Stimulated activated CD4-positive, alpha-beta T cell treated with anti-CD3 and anti-CD28 coated beads, Interleukin-4, amount 100 ng/mL, for 24 hours (primary cell): ENCODE measurements at regions not wholly inside any gene's neighbourhood (a gene's known extent, or its start where the extent isn't known, plus 50 kb on each side); places are given as distances from the start of the nearest gene placed in this dataset.
"Not testable (repeated sequence)": the region's sequence is repeated elsewhere in the genome, so short reads cannot be mapped to it uniquely, and the experiment has no call there.

Experiments
- DNase-seq: peaks from one replicate; pipeline ENCODE4 v3.0.0-alpha.2; 2020

GRCh38 chr14:104230946-104231345, 92.6 kb downstream of the KIF26A start:
- no peak for DNase-seq

GRCh38 chr14:104232070-104232484, 93.7 kb downstream of the KIF26A start:
- no peak for DNase-seq

GRCh38 chr14:104234007-104234786, 95.8 kb downstream of the KIF26A start:
- DNase-seq = not testable (repeated sequence)

- no peak for DNase-seq
These were observed 97.3 kb downstream of the KIF26A start for GRCh38 chr14:104235686-104236085.

GRCh38 chr14:104237651-104238423, 99.5 kb downstream of the KIF26A start:
- peak; percentile 1 for DNase-seq

- DNase-seq = peak; percentile 1
These were observed 100.2 kb downstream of the KIF26A start for GRCh38 chr14:104238424-104239184.

- DNase-seq = peak; percentile 0
These were observed 100.9 kb downstream of the KIF26A start for GRCh38 chr14:104239185-104239775.

- DNase-seq = peak; percentile 1
These were observed 101.5 kb downstream of the KIF26A start for GRCh38 chr14:104239861-104240301.

- peak; percentile 3 for DNase-seq
These were observed 102.2 kb downstream of the KIF26A start for GRCh38 chr14:104240434-104241157.

GRCh38 chr14:104243200-104243599, 104.8 kb downstream of the KIF26A start:
- DNase-seq = no peak

GRCh38 chr14:104244221-104245011, 106.0 kb downstream of the KIF26A start:
- peak; percentile 0 for DNase-seq

GRCh38 chr14:104245075-104245474, 106.7 kb downstream of the KIF26A start:
- DNase-seq = no peak

- DNase-seq = no peak
These were observed 107.3 kb downstream of the KIF26A start for GRCh38 chr14:104245723-104246122.

GRCh38 chr14:104246401-104247335, 108.3 kb downstream of the KIF26A start:
- DNase-seq = no peak

GRCh38 chr14:104247336-104248202, 109.2 kb downstream of the KIF26A start:
- DNase-seq = no peak

GRCh38 chr14:104248203-104249055, 110.0 kb downstream of the KIF26A start:
- no peak for DNase-seq

- DNase-seq = no peak
These were observed 110.7 kb downstream of the KIF26A start for GRCh38 chr14:104249089-104249488.

- no peak for DNase-seq
These were observed 111.3 kb downstream of the KIF26A start for GRCh38 chr14:104249706-104250105.
